ENCODE measurements at regions not wholly inside any gene's neighbourhood (a gene's known extent, or its start where the extent isn't known, plus 50 kb on each side); places are given as distances from the start of the nearest gene placed in this dataset.

GRCh38 chr1:233844275-233844674, 60.2 kb upstream of the SLC35F3 start:
- Mint-ChIP-seq H3K27me3 (ENCODE audit: insufficient read depth, unreplicated experiment) (no peaks in the 10 kb centered on the region), H3K4me1 (ENCODE audit: insufficient read depth, unreplicated experiment) (no peaks in the 10 kb centered on the region), H3K36me3 (ENCODE audit: insufficient read depth, unreplicated experiment) (no peaks in the 10 kb centered on the region), H3K4me3 (ENCODE audit: unreplicated experiment) (no peak overlapping the region), H3K27ac (ENCODE audit: low read depth, unreplicated experiment) (no peak overlapping the region), H3K9me3 (ENCODE audit: unreplicated experiment) (peaks cover 25% of the 10 kb centered on the region)
- CTCF ChIA-PET, result interaction anchor here (0.6 to 2.1 kb wide), 2 partner anchors 403 to 730 kb away, joined by 3 to 6 read pairs; no protein-coding TSS in a partner anchor
- intact Hi-C loops (cut with micrococcal nuclease), result no loop called here
- POLR2A ChIA-PET, result interaction anchor here (0.8 kb wide), 1 partner anchor 11 kb away, joined by 3 read pairs; no protein-coding TSS in a partner anchor
- DNase-seq (ENCODE audit: unreplicated experiment), result no peak
- TF ChIP-seq CTCF (IDR thresholded peaks at IDR 0.05; ENCODE audit: unreplicated experiment), result no peak
- no TSS peak for BruUV-seq (replicated peaks)

GRCh38 chr1:233844692-233845091, 59.8 kb upstream of the SLC35F3 start:
- intact Hi-C loops (cut with micrococcal nuclease), result no loop called here
- no TSS peak for BruUV-seq (replicated peaks)
- POLR2A ChIA-PET, result interaction anchor here (0.8 kb wide), 1 partner anchor 11 kb away, joined by 3 read pairs; no protein-coding TSS in a partner anchor
- Mint-ChIP-seq H3K4me3 (ENCODE audit: unreplicated experiment) (no peak overlapping the region), H3K4me1 (ENCODE audit: insufficient read depth, unreplicated experiment) (no peaks in the 10 kb centered on the region), H3K27ac (ENCODE audit: low read depth, unreplicated experiment) (no peak overlapping the region), H3K27me3 (ENCODE audit: insufficient read depth, unreplicated experiment) (no peaks in the 10 kb centered on the region), H3K36me3 (ENCODE audit: insufficient read depth, unreplicated experiment) (no peaks in the 10 kb centered on the region), H3K9me3 (ENCODE audit: unreplicated experiment) (peaks cover 21% of the 10 kb centered on the region)
- no peak for TF ChIP-seq CTCF (IDR thresholded peaks at IDR 0.05; ENCODE audit: unreplicated experiment)
- CTCF ChIA-PET, result interaction anchor here (2.1 kb wide), 1 partner anchor 403 kb away, joined by 6 read pairs; no protein-coding TSS in a partner anchor
- no peak for DNase-seq (ENCODE audit: unreplicated experiment)

Measured in MCF 10A (cell line).